HG03135 (cell line): ENCODE measurements at regions not wholly inside any gene's neighbourhood (a gene's known extent, or its start where the extent isn't known, plus 50 kb on each side); places are given as distances from the start of the nearest gene placed in this dataset.
"Not testable (repeated sequence)": the region's sequence is repeated elsewhere in the genome, so short reads cannot be mapped to it uniquely, and the experiment has no call there.

Experiments
- ATAC-seq: cut with Tn5 transposase; IDR thresholded peaks from one replicate; pipeline ENCODE4 v1.9.1; 2021; ENCODE audit warnings: mild to moderate bottlenecking, moderate library complexity; ENCODE audit not compliant: unreplicated experiment

- not testable (repeated sequence) for ATAC-seq
These were observed 79.8 kb upstream of the ADGRL1 start for GRCh38 chr19:14285726-14286125.

- ATAC-seq = peak; percentile 82
These were observed 78.0 kb upstream of the ADGRL1 start for GRCh38 chr19:14283813-14284520.

GRCh38 chr19:14279270-14279669 lies 73.3 kb upstream of the ADGRL1 start:
- ATAC-seq = not testable (repeated sequence)

GRCh38 chr19:14277608-14278007 lies 71.6 kb upstream of the ADGRL1 start:
- ATAC-seq = no peak

- not testable (repeated sequence) for ATAC-seq
These were observed 69.9 kb upstream of the ADGRL1 start for GRCh38 chr19:14275823-14276222.

GRCh38 chr19:14272623-14273022 lies 66.7 kb upstream of the ADGRL1 start:
- ATAC-seq = no peak

- ATAC-seq = no peak
These were observed 65.9 kb upstream of the ADGRL1 start for GRCh38 chr19:14271840-14272239.

GRCh38 chr19:14270557-14270956 lies 64.6 kb upstream of the ADGRL1 start:
- ATAC-seq = not testable (repeated sequence)

GRCh38 chr19:14267224-14267741 lies 61.3 kb upstream of the ADGRL1 start:
- no peak for ATAC-seq

- not testable (repeated sequence) for ATAC-seq
These were observed 60.2 kb upstream of the ADGRL1 start for GRCh38 chr19:14266208-14266607.

- ATAC-seq = no peak
These were observed 59.5 kb upstream of the ADGRL1 start for GRCh38 chr19:14265290-14266036.

- ATAC-seq = not testable (repeated sequence)
These were observed 50.1 kb upstream of the ADGRL1 start for GRCh38 chr19:14255902-14256649.
